ENCODE measurements at regions not wholly inside any gene's neighbourhood (a gene's known extent, or its start where the extent isn't known, plus 50 kb on each side); places are given as distances from the start of the nearest gene placed in this dataset.

DNA sequence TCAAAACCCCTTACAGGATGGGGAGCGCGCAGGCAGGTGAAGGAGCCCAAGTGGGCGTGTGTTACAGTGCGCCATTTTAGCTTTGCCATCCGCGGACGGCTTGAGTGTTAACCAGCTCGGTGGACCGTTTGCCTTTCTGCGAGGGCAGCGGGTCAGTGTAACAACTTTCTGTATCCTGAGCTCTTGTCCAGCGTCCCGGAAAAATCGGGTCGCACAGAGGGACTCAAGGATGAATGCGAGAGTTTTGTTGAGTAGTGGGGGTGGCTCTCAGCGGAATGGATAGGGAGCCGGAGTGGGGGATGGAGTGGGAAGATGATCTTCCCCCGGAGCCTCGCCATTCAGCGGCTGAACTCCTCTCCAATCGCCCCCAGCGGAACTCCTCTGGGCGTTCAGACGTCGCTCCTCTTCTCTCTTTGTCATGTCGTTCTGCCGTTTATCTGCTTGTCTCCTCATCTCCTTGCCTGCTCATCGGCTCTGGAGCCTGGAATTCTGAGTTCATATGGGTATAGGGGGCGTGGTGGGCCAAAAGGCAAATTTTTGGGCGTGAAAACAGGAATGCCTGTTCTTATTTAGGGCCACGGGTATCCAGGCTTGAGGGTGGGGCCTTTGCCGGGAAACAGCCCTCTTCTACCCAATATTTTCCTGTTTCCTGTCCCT is 295.4 kb downstream of the CTH start:
- TF ChIP-seq SUZ12 (IDR thresholded peaks at IDR 0.05) (no peak), ZNF384 (IDR thresholded peaks at IDR 0.05) (no peak), BHLHE40 (IDR thresholded peaks at IDR 0.05; ENCODE audit: borderline replicate concordance) (no peak), FOXM1 (IDR thresholded peaks at IDR 0.05; ENCODE audit: borderline replicate concordance) (no peak), NFRKB (IDR thresholded peaks at IDR 0.05) (no peak), SP1 (IDR thresholded peaks at IDR 0.05) (no peak), ARNT (IDR thresholded peaks at IDR 0.05) (no peak), LEF1 (IDR thresholded peaks at IDR 0.05; ENCODE audit: borderline replicate concordance) (no peak)
- TF ChIP-seq, protein P1, sequence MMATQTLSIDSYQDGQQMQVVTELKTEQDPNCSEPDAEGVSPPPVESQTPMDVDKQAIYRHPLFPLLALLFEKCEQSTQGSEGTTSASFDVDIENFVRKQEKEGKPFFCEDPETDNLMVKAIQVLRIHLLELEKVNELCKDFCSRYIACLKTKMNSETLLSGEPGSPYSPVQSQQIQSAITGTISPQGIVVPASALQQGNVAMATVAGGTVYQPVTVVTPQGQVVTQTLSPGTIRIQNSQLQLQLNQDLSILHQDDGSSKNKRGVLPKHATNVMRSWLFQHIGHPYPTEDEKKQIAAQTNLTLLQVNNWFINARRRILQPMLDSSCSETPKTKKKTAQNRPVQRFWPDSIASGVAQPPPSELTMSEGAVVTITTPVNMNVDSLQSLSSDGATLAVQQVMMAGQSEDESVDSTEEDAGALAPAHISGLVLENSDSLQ (IDR thresholded peaks at IDR 0.05) = no peak

Measured in HEK293T (cell line).